IMR-90 (cell line): ENCODE measurements at regions not wholly inside any gene's neighbourhood (a gene's known extent, or its start where the extent isn't known, plus 50 kb on each side); places are given as distances from the start of the nearest gene placed in this dataset.

ENCODE experiments used
- BHLHE40 ChIP-seq: fragments of 150-350 bp; IDR thresholded peaks from 2 replicates; pipeline ENCODE4 v1.6.1; 2016; ENCODE audit warnings: mild to moderate bottlenecking, low read depth, low read length
- CEBPB ChIP-seq: IDR thresholded peaks from 2 replicates; pipeline ENCODE4 v1.6.1; 2012; ENCODE audit warnings: low read depth, low read length, improper control_type of control experiment
- CHD1 ChIP-seq: IDR thresholded peaks from 2 replicates; pipeline ENCODE4 v1.6.1; 2012; ENCODE audit warnings: low read depth, low read length, improper control_type of control experiment
- CTCF ChIP-seq: conservative IDR thresholded peaks from 2 replicates; pipeline ENCODE4 v1.5.1; 2012; ENCODE audit warnings: mild to moderate bottlenecking, low read depth, low read length, improper control_type of control experiment
- FOS ChIP-seq: fragments of 150-350 bp; IDR thresholded peaks from 2 replicates; pipeline ENCODE4 v1.6.1; 2016; ENCODE audit warnings: low read depth, low read length
- MAZ ChIP-seq: IDR thresholded peaks from 2 replicates; pipeline ENCODE4 v1.6.1; 2012; ENCODE audit warnings: low read depth, mild to moderate bottlenecking, low read length, improper control_type of control experiment, moderate library complexity, borderline replicate concordance
- MXI1 ChIP-seq: IDR thresholded peaks from 2 replicates; pipeline ENCODE4 v1.6.1; 2012; ENCODE audit warnings: low read depth, mild to moderate bottlenecking, low read length, moderate library complexity, borderline replicate concordance
- POLR2A ChIP-seq: IDR thresholded peaks from 2 replicates; pipeline ENCODE4 v1.6.1; 2012; ENCODE audit warnings: mild to moderate bottlenecking, low read depth, low read length
- RAD21 ChIP-seq: IDR thresholded peaks from 2 replicates; pipeline ENCODE4 v1.6.1; 2012; ENCODE audit warnings: low read length, improper control_type of control experiment
- RFX5 ChIP-seq: IDR thresholded peaks from 2 replicates; pipeline ENCODE4 v1.8.0; 2012; ENCODE audit warnings: low read depth, mild to moderate bottlenecking, low read length, moderate library complexity
- SMC3 ChIP-seq: fragments of 150-350 bp; IDR thresholded peaks from 2 replicates; pipeline ENCODE4 v1.6.1; 2016; ENCODE audit warnings: low read depth, mild to moderate bottlenecking, antibody characterized with exemption, low read length, moderate library complexity
- TF ChIP-seq, protein P1 (sequence below): fragments of 150-350 bp; IDR thresholded peaks from 2 replicates; pipeline ENCODE4 v1.6.1; 2017; ENCODE audit warnings: mild to moderate bottlenecking, antibody characterized with exemption, low read length, low read depth

DNA sequence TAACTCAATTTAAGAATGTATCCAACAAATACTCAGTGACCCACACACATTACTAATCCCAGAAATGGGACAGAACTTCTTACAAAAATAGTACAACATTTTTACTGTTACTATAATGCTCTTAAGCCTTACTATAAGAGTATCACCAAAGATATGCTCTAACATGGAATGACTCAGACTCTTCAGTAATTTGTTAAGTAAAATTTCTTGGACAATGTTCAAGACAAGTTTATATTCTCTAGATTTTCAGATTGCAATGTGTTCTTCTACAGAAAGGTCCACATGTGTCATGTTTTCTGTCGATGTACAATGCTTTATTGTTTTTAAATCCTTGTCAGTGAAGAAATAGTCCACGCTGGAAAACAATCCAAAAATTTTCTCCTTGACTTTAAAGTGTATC, 66.3 kb upstream of the RFXAP start:
- no peak for TF ChIP-seq CTCF
- no peak for TF ChIP-seq POLR2A
- TF ChIP-seq BHLHE40, result no peak
- no peak for TF ChIP-seq CHD1
- no peak for TF ChIP-seq MXI1
- TF ChIP-seq RFX5, result no peak
- TF ChIP-seq SMC3, result no peak
- no peak for TF ChIP-seq CEBPB
- TF ChIP-seq, protein P1, sequence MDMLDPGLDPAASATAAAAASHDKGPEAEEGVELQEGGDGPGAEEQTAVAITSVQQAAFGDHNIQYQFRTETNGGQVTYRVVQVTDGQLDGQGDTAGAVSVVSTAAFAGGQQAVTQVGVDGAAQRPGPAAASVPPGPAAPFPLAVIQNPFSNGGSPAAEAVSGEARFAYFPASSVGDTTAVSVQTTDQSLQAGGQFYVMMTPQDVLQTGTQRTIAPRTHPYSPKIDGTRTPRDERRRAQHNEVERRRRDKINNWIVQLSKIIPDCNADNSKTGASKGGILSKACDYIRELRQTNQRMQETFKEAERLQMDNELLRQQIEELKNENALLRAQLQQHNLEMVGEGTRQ, result no peak
- TF ChIP-seq RAD21, result no peak
- no peak for TF ChIP-seq MAZ
- TF ChIP-seq FOS, result no peak
